OCI-LY3 (cell line): ENCODE measurements at regions not wholly inside any gene's neighbourhood (a gene's known extent, or its start where the extent isn't known, plus 50 kb on each side); places are given as distances from the start of the nearest gene placed in this dataset.

Experiments used
- EZH2phosphoT487 ChIP-seq: fragments of 200-600 bp; shearing (Covaris generic); IDR thresholded peaks from 2 replicates; pipeline ENCODE4 v1.6.1; 2018; ENCODE audit warnings: antibody characterized with exemption, mixed run types, low read depth
- TF ChIP-seq, protein P1 (sequence below): fragments of 200-600, 300-600 bp; sonication (generic); IDR thresholded peaks from 2 replicates; pipeline ENCODE4 v1.5.1; 2014; ENCODE audit warnings: antibody characterized with exemption, low read length, low read depth

DNA sequence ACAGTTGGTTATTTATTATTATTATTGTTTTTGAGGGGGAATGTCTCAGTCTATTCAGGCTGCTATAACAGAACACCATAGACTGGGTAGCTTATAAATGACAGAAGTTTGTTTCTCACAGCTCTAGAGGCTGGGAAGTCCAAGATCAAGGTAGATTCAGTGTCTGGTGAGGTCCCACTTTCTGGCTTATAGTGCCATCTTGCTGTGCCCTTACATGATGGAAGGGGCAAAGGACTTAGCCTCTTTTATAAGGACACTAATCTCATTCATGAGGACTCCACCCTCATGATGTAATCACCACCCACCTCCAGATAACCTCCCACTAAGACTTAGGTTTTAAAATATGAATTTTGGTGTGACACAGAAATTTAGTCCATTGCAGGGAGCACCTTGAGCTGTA is 224.6 kb downstream of the HAPSTR1 start:
- TF ChIP-seq, protein P1, sequence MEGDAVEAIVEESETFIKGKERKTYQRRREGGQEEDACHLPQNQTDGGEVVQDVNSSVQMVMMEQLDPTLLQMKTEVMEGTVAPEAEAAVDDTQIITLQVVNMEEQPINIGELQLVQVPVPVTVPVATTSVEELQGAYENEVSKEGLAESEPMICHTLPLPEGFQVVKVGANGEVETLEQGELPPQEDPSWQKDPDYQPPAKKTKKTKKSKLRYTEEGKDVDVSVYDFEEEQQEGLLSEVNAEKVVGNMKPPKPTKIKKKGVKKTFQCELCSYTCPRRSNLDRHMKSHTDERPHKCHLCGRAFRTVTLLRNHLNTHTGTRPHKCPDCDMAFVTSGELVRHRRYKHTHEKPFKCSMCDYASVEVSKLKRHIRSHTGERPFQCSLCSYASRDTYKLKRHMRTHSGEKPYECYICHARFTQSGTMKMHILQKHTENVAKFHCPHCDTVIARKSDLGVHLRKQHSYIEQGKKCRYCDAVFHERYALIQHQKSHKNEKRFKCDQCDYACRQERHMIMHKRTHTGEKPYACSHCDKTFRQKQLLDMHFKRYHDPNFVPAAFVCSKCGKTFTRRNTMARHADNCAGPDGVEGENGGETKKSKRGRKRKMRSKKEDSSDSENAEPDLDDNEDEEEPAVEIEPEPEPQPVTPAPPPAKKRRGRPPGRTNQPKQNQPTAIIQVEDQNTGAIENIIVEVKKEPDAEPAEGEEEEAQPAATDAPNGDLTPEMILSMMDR: no peak
- TF ChIP-seq EZH2phosphoT487: no peak
